Kidney epithelial cell (primary cell): ENCODE measurements at regions not wholly inside any gene's neighbourhood (a gene's known extent, or its start where the extent isn't known, plus 50 kb on each side); places are given as distances from the start of the nearest gene placed in this dataset.

Experiments used
- DNase-seq: peaks from one replicate; pipeline ENCODE4 v3.0.0-alpha.2; 2010; ENCODE audit warnings: low read depth
- H3K27me3 ChIP-seq: 2 replicates; pipeline ENCODE4 v1.6.0; 2011; ENCODE audit warnings: low read length; ENCODE audit not compliant: control insufficient read depth, insufficient read depth
- H3K36me3 ChIP-seq: 2 replicates; pipeline ENCODE4 v1.5.1; 2011; ENCODE audit warnings: low read length; ENCODE audit not compliant: control insufficient read depth, insufficient read depth
- H3K4me3 ChIP-seq: 2 replicates; pipeline ENCODE4 v1.5.1; 2011; ENCODE audit warnings: low read depth, mild to moderate bottlenecking, control low read depth, low read length
- TF ChIP-seq, protein P1 (sequence below): IDR thresholded peaks from 2 replicates; pipeline ENCODE4 v1.5.1; 2011; ENCODE audit warnings: mild to moderate bottlenecking, moderate library complexity, low read length, control low read depth, inconsistent platforms; ENCODE audit not compliant: insufficient read depth, poor library complexity, severe bottlenecking

DNA sequence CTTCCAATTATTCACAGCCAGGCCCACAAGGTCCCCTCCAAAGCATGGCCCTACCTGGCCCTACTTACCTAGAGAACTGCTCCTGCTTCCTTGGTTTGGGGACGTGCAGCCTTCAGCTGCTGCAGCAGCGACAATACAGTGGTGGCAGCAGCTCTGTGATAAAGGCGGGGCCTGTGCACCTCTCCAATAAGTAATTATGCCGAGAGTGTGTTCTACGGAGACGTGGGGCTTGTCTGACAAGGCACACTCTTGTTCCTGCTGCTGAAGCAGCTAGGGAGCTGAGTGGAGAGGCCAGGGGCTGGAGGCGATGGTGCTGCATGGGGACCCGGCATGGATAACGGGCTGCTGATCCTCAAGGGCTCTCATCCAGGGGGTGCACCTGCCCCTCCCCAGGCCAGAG is 98.0 kb upstream of the THY1 start:
- H3K27me3 ChIP-seq, result no peaks in the 10 kb centered on the region
- TF ChIP-seq, protein P1, sequence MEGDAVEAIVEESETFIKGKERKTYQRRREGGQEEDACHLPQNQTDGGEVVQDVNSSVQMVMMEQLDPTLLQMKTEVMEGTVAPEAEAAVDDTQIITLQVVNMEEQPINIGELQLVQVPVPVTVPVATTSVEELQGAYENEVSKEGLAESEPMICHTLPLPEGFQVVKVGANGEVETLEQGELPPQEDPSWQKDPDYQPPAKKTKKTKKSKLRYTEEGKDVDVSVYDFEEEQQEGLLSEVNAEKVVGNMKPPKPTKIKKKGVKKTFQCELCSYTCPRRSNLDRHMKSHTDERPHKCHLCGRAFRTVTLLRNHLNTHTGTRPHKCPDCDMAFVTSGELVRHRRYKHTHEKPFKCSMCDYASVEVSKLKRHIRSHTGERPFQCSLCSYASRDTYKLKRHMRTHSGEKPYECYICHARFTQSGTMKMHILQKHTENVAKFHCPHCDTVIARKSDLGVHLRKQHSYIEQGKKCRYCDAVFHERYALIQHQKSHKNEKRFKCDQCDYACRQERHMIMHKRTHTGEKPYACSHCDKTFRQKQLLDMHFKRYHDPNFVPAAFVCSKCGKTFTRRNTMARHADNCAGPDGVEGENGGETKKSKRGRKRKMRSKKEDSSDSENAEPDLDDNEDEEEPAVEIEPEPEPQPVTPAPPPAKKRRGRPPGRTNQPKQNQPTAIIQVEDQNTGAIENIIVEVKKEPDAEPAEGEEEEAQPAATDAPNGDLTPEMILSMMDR, result no peak
- no peak overlapping the region for H3K4me3 ChIP-seq
- no peaks in the 10 kb centered on the region for H3K36me3 ChIP-seq
- DNase-seq, result no peak

DNA sequence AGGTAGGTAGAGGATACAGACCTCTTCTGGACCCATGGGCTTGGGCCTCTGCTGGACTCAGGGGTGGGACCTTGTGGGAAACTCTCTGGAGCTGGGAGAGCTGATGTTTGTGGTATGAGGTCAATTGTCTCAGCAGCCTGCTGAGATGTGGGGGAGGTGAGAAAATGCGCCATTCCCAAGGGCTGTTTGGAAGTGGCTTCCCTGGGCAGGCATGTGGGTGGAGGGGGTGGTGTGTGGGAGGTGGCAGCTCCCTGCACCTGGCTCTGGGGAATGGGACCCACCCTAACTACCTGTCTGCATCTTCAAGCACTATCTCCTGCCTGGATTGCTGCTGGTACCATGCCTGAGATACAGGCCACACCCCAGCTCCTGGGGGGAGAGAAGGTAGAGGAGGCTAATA is 97.4 kb upstream of the THY1 start:
- Histone ChIP-seq H3K27me3 (no peaks in the 10 kb centered on the region), H3K4me3 (no peak overlapping the region), H3K36me3 (no peaks in the 10 kb centered on the region)
- TF ChIP-seq, protein P1, result no peak
- no peak for DNase-seq

DNA sequence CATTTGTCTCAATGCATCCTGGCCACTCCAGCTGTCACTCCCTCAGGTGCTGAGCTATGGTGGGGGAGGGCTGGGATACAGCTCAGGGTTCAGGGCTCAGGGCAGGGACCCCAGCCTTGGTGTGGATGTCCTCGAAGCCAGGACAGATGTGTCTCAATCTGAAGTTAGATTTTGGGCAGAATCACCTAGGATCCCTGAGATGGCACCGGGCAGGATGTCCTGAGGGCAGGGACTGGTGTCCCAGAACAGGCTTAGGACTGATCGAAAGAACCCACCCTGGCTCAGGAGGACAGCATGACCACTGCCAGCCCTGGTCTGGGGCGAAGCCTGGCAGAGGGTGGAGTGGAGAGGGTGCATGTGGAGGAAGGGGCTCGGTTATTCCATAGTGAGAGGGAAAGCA is 96.8 kb upstream of the THY1 start:
- Histone ChIP-seq H3K27me3 (no peaks in the 10 kb centered on the region), H3K36me3 (no peaks in the 10 kb centered on the region), H3K4me3 (no peak overlapping the region)
- TF ChIP-seq, protein P1, result no peak
- DNase-seq, result no peak

DNA sequence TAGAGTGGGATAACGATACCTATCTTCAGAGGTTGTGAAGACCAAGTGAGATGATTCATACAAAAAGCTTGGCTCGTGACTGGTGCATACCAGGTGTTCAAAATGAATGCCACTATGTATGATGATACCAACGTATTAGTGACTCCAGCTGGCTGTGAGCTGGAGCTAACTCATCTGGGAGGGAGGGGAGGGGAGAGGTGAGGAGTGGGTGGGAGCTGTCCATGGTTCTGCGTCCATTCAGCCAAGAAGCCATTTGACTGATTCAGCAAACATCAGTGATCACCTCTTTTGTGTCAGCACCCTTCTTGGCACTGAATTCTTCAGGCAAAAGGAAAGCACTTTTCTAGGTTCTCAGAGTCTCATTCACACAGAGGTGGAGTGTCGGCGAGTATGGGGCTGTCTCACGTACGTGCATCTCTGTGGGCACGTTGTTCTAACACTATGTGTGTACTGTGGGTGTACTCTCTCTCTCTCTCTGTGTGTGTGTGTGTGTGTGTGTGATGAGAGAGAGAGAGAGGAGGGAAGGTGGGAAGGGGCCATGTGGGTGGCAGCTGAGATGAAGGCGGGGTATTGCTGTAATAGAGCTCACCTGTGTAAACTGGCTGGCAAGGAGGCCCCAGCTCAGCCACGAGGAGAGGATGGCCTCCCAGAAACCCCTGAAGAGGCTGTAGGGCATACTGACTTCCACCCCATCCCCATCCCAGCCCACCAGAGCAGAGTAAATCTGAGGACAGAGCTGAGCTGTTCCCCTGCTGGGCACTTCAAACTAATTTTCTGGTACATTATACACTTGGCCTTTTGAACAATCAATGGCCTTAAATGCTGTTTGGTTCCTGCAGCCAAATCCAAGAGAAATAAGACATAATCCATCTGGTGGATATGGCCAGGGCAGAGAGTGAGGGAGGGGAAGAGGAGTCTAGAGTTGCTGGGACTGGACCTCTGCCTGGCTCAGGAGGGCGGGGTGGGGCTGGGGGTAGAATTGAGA is 96.1 kb upstream of the THY1 start:
- Histone ChIP-seq H3K36me3 (no peaks in the 10 kb centered on the region), H3K27me3 (no peaks in the 10 kb centered on the region), H3K4me3 (no peak overlapping the region)
- TF ChIP-seq, protein P1, result no peak
- DNase-seq, result peak; percentile 12

DNA sequence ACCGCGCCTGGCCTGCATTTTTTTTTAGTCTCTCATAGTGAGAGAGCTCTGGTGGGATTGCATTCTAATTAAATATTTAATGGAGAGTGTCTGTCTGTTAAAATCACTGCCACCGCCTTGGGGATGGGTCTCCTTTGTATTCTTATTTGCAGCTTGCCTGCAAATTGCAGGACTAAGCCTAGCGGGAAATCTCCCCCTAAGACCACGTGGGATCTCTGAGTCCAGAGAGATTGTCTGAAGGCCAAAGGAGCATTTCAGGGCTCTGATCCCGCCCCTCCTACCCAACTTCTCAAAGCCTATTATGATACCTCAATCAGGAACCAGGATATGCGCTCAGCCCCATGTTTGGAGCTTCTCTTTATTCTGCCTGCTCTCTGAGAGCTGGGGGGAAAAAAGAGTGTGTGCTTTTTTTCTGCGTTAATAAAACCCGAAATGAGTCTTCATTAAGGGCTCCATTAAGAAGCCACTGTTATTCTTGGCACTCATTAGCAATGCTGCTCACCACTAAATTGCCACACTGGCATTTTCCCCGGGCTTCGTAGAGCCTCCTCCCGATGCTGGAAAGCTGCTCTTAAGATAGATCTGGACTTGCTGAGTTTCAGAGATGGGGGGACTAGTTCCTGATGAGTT is 92.9 kb upstream of the THY1 start:
- peaks cover 22% of the 10 kb centered on the region for H3K27me3 ChIP-seq
- TF ChIP-seq, protein P1, result no peak

More for the DNA sequence above, 92.9 kb upstream of the THY1 start:
- Histone ChIP-seq H3K4me3 (no peak overlapping the region), H3K36me3 (no peaks in the 10 kb centered on the region)
- no peak for DNase-seq
